ENCODE measurements at regions not wholly inside any gene's neighbourhood (a gene's known extent, or its start where the extent isn't known, plus 50 kb on each side); places are given as distances from the start of the nearest gene placed in this dataset.

DNA sequence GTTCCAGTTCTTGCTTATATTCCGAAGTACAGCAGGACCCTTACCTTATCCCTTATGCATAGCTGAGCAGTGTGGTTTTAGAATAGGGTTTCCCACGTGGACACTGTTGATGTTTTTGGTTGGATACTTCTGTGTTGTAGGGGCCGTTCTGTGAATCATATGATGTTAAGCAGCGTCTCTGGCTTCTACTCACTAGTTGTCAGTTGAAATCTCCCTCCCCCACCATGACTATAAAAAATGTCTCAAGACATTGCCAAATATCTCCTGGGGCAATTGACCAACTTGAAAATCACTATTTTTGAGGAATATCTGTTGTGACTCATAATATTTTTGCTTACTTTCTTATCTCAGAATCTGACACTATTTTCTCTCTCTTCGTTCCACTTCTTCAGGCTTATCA is 713.7 kb downstream of the TSN start:
- TF ChIP-seq EZH2phosphoT487 (IDR thresholded peaks at IDR 0.05; ENCODE audit: borderline replicate concordance, low read length): no peak
- TF ChIP-seq, protein P1, sequence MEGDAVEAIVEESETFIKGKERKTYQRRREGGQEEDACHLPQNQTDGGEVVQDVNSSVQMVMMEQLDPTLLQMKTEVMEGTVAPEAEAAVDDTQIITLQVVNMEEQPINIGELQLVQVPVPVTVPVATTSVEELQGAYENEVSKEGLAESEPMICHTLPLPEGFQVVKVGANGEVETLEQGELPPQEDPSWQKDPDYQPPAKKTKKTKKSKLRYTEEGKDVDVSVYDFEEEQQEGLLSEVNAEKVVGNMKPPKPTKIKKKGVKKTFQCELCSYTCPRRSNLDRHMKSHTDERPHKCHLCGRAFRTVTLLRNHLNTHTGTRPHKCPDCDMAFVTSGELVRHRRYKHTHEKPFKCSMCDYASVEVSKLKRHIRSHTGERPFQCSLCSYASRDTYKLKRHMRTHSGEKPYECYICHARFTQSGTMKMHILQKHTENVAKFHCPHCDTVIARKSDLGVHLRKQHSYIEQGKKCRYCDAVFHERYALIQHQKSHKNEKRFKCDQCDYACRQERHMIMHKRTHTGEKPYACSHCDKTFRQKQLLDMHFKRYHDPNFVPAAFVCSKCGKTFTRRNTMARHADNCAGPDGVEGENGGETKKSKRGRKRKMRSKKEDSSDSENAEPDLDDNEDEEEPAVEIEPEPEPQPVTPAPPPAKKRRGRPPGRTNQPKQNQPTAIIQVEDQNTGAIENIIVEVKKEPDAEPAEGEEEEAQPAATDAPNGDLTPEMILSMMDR (IDR thresholded peaks at IDR 0.05; ENCODE audit: low read depth, low read length, poor library complexity, severe bottlenecking): no peak
